Endothelial cell of umbilical vein (primary cell): ENCODE measurements at regions not wholly inside any gene's neighbourhood (a gene's known extent, or its start where the extent isn't known, plus 50 kb on each side); places are given as distances from the start of the nearest gene placed in this dataset.

Source experiments
- BruUV-seq: library from RNA; stranded (reverse); fragments of 400-500 nt; replicated peaks from 2 replicates; lab custom pipeline; 2021; lab: Mats Ljungman, UMichigan
- CTCF ChIA-PET: fragments of 300-600, 350-600 bp; sonication (Branson Sonifier 250); formaldehyde crosslinking; loops from one replicate; lab custom pipeline; 2021; ENCODE audit warnings: antibody characterized with exemption, inconsistent platforms; lab: Charles Lee
- POLR2A ChIA-PET: fragments of 300-600, 350-600 bp; sonication (Branson Sonifier 250); formaldehyde crosslinking; loops from one replicate; lab custom pipeline; 2021; ENCODE audit warnings: antibody characterized with exemption, inconsistent platforms; lab: Charles Lee
- DNase-seq: peaks from one replicate; pipeline ENCODE4 v3.0.0-alpha.2; 2011; ENCODE audit warnings: low read depth, low spot score
- FAIRE-seq: peaks from 2 replicates; lab custom pipeline; 2011; peaks lifted over from hg19 to GRCh38; lab: Jason Lieb, UNC
- H2AFZ ChIP-seq: 2 replicates; pipeline ENCODE4 v1.6.0; 2012; ENCODE audit warnings: low read depth, low read length, control low read depth, inconsistent platforms
- H3K27ac ChIP-seq: 2 replicates; pipeline ENCODE4 v1.5.1; 2011; ENCODE audit warnings: low read depth, mild to moderate bottlenecking, control low read depth, low read length, moderate library complexity; ENCODE audit not compliant: insufficient read depth
- H3K27me3 ChIP-seq, 2 experiments: 2 replicates each; pipeline versions ENCODE4 v1.6.0 to v1.6.1; 2011; ENCODE audit warnings: low read length in 2 of 2, mixed read lengths in 1 of 2; ENCODE audit not compliant: control insufficient read depth in 2 of 2, insufficient read depth in 2 of 2
- H3K36me3 ChIP-seq, 2 experiments: 2 replicates in 1 of 2; 3 replicates in 1 of 2; pipeline ENCODE4 v1.5.1; 2011; ENCODE audit warnings: low read length in 2 of 2, mild to moderate bottlenecking in 1 of 2, moderate library complexity in 1 of 2; ENCODE audit not compliant: control insufficient read depth in 2 of 2, insufficient read depth in 2 of 2; ENCODE audit errors: extremely low read depth in 1 of 2
- H3K4me1 ChIP-seq: 3 replicates; pipeline ENCODE4 v1.5.1; 2011; ENCODE audit warnings: mild to moderate bottlenecking, low read length; ENCODE audit not compliant: control insufficient read depth, insufficient read depth; ENCODE audit errors: extremely low read depth
- H3K4me2 ChIP-seq: 2 replicates; pipeline ENCODE4 v1.6.1; 2011; ENCODE audit warnings: low read length, control low read depth, mixed read lengths; ENCODE audit not compliant: insufficient read depth
- H3K4me3 ChIP-seq, 3 experiments: fragments of 200-600 bp in 1 of 3; sonication (generic), shearing (Covaris generic) in 1 of 3; replicated peaks in 1 of 3; 2 replicates each; pipeline ENCODE4 v1.5.1; 2011 to 2016; ENCODE audit warnings: control low read depth in 3 of 3, low read length in 3 of 3, mild to moderate bottlenecking in 2 of 3, inconsistent platforms in 1 of 3, low read depth in 1 of 3, moderate library complexity in 1 of 3; ENCODE audit not compliant: insufficient read depth in 1 of 3
- H3K79me2 ChIP-seq: 2 replicates; pipeline ENCODE4 v1.6.0; 2012; ENCODE audit warnings: low read length, inconsistent platforms; ENCODE audit not compliant: control insufficient read depth, insufficient read depth
- H3K9ac ChIP-seq: replicated peaks from 2 replicates; pipeline ENCODE3; 2011; ENCODE audit warnings: low read length, control low read depth; ENCODE audit not compliant: insufficient read depth; ENCODE audit errors: extremely low read depth
- H3K9me1 ChIP-seq: replicated peaks from 3 replicates; pipeline ENCODE4 v1.6.0; 2011; ENCODE audit warnings: mild to moderate bottlenecking, low read length; ENCODE audit not compliant: control insufficient read depth, insufficient read depth; ENCODE audit errors: extremely low read depth
- H3K9me3 ChIP-seq: replicated peaks from 2 replicates; pipeline ENCODE4 v1.5.1; 2012; ENCODE audit warnings: low read length, inconsistent platforms; ENCODE audit not compliant: control insufficient read depth, insufficient read depth
- H4K20me1 ChIP-seq: replicated peaks from 2 replicates; pipeline ENCODE3; 2011; ENCODE audit warnings: mild to moderate bottlenecking, low read length; ENCODE audit not compliant: control insufficient read depth, insufficient read depth; ENCODE audit errors: extremely low read depth
- CTCF ChIP-seq, 2 donors: IDR thresholded peaks; 1 replicate in 1 of 2; 2 replicates in 1 of 2; pipeline ENCODE4 v1.5.1; 2011; ENCODE audit warnings: low read length in 2 of 2, mild to moderate bottlenecking in 2 of 2, moderate library complexity in 2 of 2, control low read depth in 1 of 2, inconsistent platforms in 1 of 2, low read depth in 1 of 2; ENCODE audit not compliant: insufficient read depth in 1 of 2; ENCODE audit errors: extremely low read depth in 1 of 2
- EZH2 ChIP-seq: IDR thresholded peaks from 2 replicates; pipeline ENCODE4 v1.6.1; 2012; ENCODE audit warnings: borderline replicate concordance, low read depth, mild to moderate bottlenecking, moderate library complexity, low read length, inconsistent platforms; ENCODE audit not compliant: severe bottlenecking
- FOS ChIP-seq: IDR thresholded peaks from 2 replicates; pipeline ENCODE4 v1.6.1; 2011; ENCODE audit warnings: mild to moderate bottlenecking, low read length, moderate library complexity, borderline replicate concordance; ENCODE audit not compliant: insufficient read depth
- GATA2 ChIP-seq: IDR thresholded peaks from 2 replicates; pipeline ENCODE4 v1.7.0; 2011; ENCODE audit warnings: low read depth, mild to moderate bottlenecking, moderate library complexity, mixed read lengths, low read length; ENCODE audit not compliant: insufficient read length, insufficient read depth
- JUN ChIP-seq: IDR thresholded peaks from 2 replicates; pipeline ENCODE4 v1.6.1; 2011; ENCODE audit warnings: borderline replicate concordance, low read depth; ENCODE audit not compliant: insufficient read length, insufficient read depth
- MYC ChIP-seq: IDR thresholded peaks from one replicate; pipeline ENCODE4 v1.6.1; 2011; ENCODE audit warnings: mild to moderate bottlenecking, low read depth, low read length
- POLR2A ChIP-seq: IDR thresholded peaks from 2 replicates; pipeline ENCODE4 v1.6.1; 2012; ENCODE audit warnings: low read depth, mild to moderate bottlenecking, control low read depth, low read length
- POLR2AphosphoS5 ChIP-seq: IDR thresholded peaks from 2 replicates; pipeline ENCODE4 v1.6.1; 2012; ENCODE audit warnings: low read depth, mild to moderate bottlenecking, control low read depth, low read length, moderate library complexity; ENCODE audit not compliant: insufficient read depth
- dilution Hi-C: fragments of 300-500 bp; cut with MboI; formaldehyde crosslinking; loops from one replicate; pipeline ENCODE4 v1.15.0; 2019; ENCODE audit warnings: low sequenced_read_pairs; ENCODE audit not compliant: extremely low pct_ligation_motif_present
- intact Hi-C: fragments of 100-400 bp; cut with micrococcal nuclease; formaldehyde crosslinking; loops from one replicate; pipeline ENCODE4 v1.10.0; 2022
- TF ChIP-seq, protein P1 (sequence below): IDR thresholded peaks from 2 replicates; pipeline ENCODE4 v1.6.1; 2011; ENCODE audit not compliant: insufficient read depth, insufficient read length

GRCh38 chr11:116586392-116586791, 186.4 kb downstream of the BUD13 start:
- Histone ChIP-seq H3K27ac (no peak overlapping the region), H3K4me1 (no peaks in the 10 kb centered on the region), H3K36me3 (no peaks in the 10 kb centered on the region), H2AFZ (no peak overlapping the region), H3K79me2 (no peaks in the 10 kb centered on the region), H3K9me3 (no peaks in the 10 kb centered on the region), H4K20me1 (no peaks in the 10 kb centered on the region), H3K27me3 (peaks cover 14 to 19% of the 10 kb centered on the region in 2 experiments), H3K9ac (no peak overlapping the region), H3K4me3 (no peak overlapping the region), H3K9me1 (no peaks in the 10 kb centered on the region), H3K4me2 (no peak overlapping the region)
- intact Hi-C loops (no loop called here), dilution Hi-C loops (no loop called here)
- FAIRE-seq (no peak), DNase-seq (no peak)
- CTCF ChIA-PET: no interaction called here
- no peak for TF ChIP-seq FOS
- TF ChIP-seq, protein P1, sequence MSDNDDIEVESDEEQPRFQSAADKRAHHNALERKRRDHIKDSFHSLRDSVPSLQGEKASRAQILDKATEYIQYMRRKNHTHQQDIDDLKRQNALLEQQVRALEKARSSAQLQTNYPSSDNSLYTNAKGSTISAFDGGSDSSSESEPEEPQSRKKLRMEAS: no peak
- no peak for TF ChIP-seq GATA2
- TF ChIP-seq MYC: no peak
- TF ChIP-seq POLR2AphosphoS5: no peak
- no peak for TF ChIP-seq POLR2A
- TF ChIP-seq EZH2: no peak
- TF ChIP-seq CTCF (IDR thresholded peaks at IDR 0.05; ENCODE audit: extremely low read depth in 1 of 2, insufficient read depth in 1 of 2, low read depth in 1 of 2, low read length in 2 of 2): no peak
- no peak for TF ChIP-seq JUN
- BruUV-seq: no TSS peak
- POLR2A ChIA-PET: no interaction called here
